ENCODE measurements at regions not wholly inside any gene's neighbourhood (a gene's known extent, or its start where the extent isn't known, plus 50 kb on each side); places are given as distances from the start of the nearest gene placed in this dataset.
"Not testable (repeated sequence)": the region's sequence is repeated elsewhere in the genome, so short reads cannot be mapped to it uniquely, and the experiment has no call there.

DNA sequence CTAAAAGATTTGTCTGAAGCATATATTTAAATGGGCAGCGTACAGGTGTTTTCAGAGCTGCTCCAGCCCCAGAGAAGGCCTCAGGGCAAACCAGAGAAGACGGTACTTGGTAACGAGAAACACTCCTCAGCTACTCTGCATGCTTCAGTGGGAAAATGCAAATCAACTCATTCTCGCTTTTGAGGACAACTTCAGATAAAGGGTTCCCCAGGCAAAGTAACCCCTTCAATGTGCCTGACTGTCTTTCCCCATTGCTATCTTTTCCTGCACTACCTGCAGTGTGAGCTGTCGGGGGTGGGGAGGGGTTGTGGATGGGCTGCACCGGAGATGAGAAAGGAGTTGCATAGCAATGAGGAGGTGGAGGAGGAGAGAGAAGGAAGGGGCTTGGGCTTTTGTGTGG is 339.7 kb upstream of the CLINT1 start:
- no peaks in the 10 kb centered on the region for H3K9me2 ChIP-seq (replicated peaks; ENCODE audit: insufficient read depth, low read length)
- no peaks in the 10 kb centered on the region for H3K36me3 ChIP-seq (ENCODE audit: low read length)
- H3K4me3 ChIP-seq (ENCODE audit: insufficient read depth, low read length, poor library complexity, severe bottlenecking): no peak overlapping the region
- H3K79me2 ChIP-seq (ENCODE audit: insufficient read depth, low read length): no peaks in the 10 kb centered on the region
- H3K27me3 ChIP-seq (ENCODE audit: low read length): no peaks in the 10 kb centered on the region
- H2AFZ ChIP-seq (ENCODE audit: low read depth, low read length, severe bottlenecking): no peak overlapping the region
- H3K27ac ChIP-seq (ENCODE audit: low read depth, low read length): no peak overlapping the region
- no peaks in the 10 kb centered on the region for H3K9me3 ChIP-seq (ENCODE audit: insufficient read depth, low read length)
- H3F3A ChIP-seq (ENCODE audit: insufficient read depth): 0 out of 2 replicates have a peak, but pooled peaks cover 5% of the 10 kb centered on the region
- TF ChIP-seq, protein P1, sequence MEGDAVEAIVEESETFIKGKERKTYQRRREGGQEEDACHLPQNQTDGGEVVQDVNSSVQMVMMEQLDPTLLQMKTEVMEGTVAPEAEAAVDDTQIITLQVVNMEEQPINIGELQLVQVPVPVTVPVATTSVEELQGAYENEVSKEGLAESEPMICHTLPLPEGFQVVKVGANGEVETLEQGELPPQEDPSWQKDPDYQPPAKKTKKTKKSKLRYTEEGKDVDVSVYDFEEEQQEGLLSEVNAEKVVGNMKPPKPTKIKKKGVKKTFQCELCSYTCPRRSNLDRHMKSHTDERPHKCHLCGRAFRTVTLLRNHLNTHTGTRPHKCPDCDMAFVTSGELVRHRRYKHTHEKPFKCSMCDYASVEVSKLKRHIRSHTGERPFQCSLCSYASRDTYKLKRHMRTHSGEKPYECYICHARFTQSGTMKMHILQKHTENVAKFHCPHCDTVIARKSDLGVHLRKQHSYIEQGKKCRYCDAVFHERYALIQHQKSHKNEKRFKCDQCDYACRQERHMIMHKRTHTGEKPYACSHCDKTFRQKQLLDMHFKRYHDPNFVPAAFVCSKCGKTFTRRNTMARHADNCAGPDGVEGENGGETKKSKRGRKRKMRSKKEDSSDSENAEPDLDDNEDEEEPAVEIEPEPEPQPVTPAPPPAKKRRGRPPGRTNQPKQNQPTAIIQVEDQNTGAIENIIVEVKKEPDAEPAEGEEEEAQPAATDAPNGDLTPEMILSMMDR (IDR thresholded peaks at IDR 0.05; ENCODE audit: insufficient read depth, low read length, poor library complexity, severe bottlenecking): no peak
- TF ChIP-seq EZH2phosphoT487 (conservative IDR thresholded peaks at IDR 0.05; ENCODE audit: low read length): no peak
- no peaks in the 10 kb centered on the region for H4K20me1 ChIP-seq (ENCODE audit: low read depth, low read length)
- H3K9ac ChIP-seq (ENCODE audit: low read length): no peak overlapping the region
- H3K4me2 ChIP-seq (ENCODE audit: low read depth, low read length, poor library complexity, severe bottlenecking): peak overlapping the region; percentile 4

DNA sequence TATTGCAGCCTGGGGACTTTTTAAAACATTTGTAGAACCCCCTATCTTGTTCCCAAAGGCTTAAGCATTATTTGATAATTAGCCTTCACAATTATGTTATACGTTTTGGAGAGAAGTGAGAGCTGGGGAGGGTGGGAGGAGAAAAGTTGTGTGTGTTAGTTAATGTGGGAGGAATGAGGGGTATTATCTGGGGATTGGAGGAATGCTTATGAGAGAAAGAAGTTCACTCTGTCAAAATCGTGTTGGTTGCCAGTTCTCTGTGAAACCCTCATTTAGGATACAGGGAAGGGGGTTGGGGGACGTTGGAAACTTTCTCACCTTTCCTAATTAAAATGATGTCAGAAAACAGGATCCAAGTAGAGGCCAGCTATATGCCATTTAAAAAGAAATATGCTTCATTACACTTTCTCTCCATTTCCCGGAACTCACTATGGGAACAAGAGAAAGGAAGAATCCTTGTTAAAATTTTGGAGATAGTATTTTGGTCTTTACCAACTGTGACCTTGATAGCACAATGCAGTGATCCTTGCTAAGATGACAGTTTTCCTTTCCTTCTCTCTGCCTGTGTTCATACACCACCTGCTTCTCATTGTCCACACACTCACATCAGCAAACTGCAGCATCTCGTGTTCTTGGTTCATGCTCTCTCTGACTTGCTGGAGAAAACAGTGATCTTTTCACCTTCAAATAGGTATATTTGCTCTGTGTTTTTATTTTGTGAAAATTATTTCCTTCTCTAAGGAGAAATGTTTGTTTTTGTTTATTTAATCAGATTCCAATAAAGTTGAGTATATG is 336.7 kb upstream of the CLINT1 start:
- no peaks in the 10 kb centered on the region for H3K27me3 ChIP-seq (ENCODE audit: low read length)
- H4K20me1 ChIP-seq (ENCODE audit: low read depth, low read length): no peaks in the 10 kb centered on the region
- no peaks in the 10 kb centered on the region for H3K36me3 ChIP-seq (ENCODE audit: low read length)
- no peaks in the 10 kb centered on the region for H3K9me3 ChIP-seq (ENCODE audit: insufficient read depth, low read length)
- H3K79me2 ChIP-seq (ENCODE audit: insufficient read depth, low read length): no peaks in the 10 kb centered on the region
- H3K27ac ChIP-seq (ENCODE audit: low read depth, low read length): no peak overlapping the region
- H3F3A ChIP-seq (ENCODE audit: insufficient read depth): 0 out of 2 replicates have a peak, but pooled peaks cover 5% of the 10 kb centered on the region
- no peak overlapping the region for H3K4me2 ChIP-seq (ENCODE audit: low read depth, low read length, poor library complexity, severe bottlenecking)
- no peak overlapping the region for H3K4me3 ChIP-seq (ENCODE audit: insufficient read depth, low read length, poor library complexity, severe bottlenecking)
- no peak overlapping the region for H3K9ac ChIP-seq (ENCODE audit: low read length)
- no peak overlapping the region for H2AFZ ChIP-seq (ENCODE audit: low read depth, low read length, severe bottlenecking)
- no peaks in the 10 kb centered on the region for H3K9me2 ChIP-seq (replicated peaks; ENCODE audit: insufficient read depth, low read length)
- TF ChIP-seq, protein P1 (IDR thresholded peaks at IDR 0.05; ENCODE audit: insufficient read depth, low read length, poor library complexity, severe bottlenecking): no peak
- no peak for TF ChIP-seq EZH2phosphoT487 (conservative IDR thresholded peaks at IDR 0.05; ENCODE audit: low read length)

DNA sequence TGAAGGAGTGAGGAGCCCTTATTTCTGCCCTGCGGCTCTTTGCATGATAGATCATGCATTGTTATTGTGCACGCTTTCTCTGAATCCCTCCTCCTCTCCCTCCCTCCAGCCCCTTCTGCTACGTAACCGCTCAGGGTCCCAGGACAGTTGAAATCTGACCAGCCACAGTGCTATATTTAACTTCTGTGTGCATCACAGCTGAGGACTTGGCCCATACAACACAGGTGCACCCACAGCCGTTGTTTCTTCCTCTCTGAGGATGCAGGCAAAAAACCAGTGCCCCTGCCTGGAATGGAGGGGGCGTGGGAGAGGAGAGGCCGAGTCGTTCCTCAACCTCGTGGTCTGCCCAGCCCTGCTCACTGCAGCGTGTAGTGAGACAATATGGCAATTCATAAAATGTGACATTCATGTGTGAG is 335.6 kb upstream of the CLINT1 start:
- H3K9ac ChIP-seq (ENCODE audit: low read length): no peak overlapping the region
- H2AFZ ChIP-seq (ENCODE audit: low read depth, low read length, severe bottlenecking): no peak overlapping the region
- no peaks in the 10 kb centered on the region for H4K20me1 ChIP-seq (ENCODE audit: low read depth, low read length)
- no peak overlapping the region for H3K4me3 ChIP-seq (ENCODE audit: insufficient read depth, low read length, poor library complexity, severe bottlenecking)
- no peaks in the 10 kb centered on the region for H3K9me3 ChIP-seq (ENCODE audit: insufficient read depth, low read length)
- 0 out of 2 replicates have a peak, but pooled peaks cover 5% of the 10 kb centered on the region for H3F3A ChIP-seq (ENCODE audit: insufficient read depth)
- H3K4me2 ChIP-seq (ENCODE audit: low read depth, low read length, poor library complexity, severe bottlenecking): no peak overlapping the region
- H3K79me2 ChIP-seq (ENCODE audit: insufficient read depth, low read length): no peaks in the 10 kb centered on the region
- H3K36me3 ChIP-seq (ENCODE audit: low read length): no peaks in the 10 kb centered on the region
- no peak for TF ChIP-seq EZH2phosphoT487 (conservative IDR thresholded peaks at IDR 0.05; ENCODE audit: low read length)
- TF ChIP-seq, protein P1 (IDR thresholded peaks at IDR 0.05; ENCODE audit: insufficient read depth, low read length, poor library complexity, severe bottlenecking): no peak
- no peak overlapping the region for H3K27ac ChIP-seq (ENCODE audit: low read depth, low read length)
- no peaks in the 10 kb centered on the region for H3K9me2 ChIP-seq (replicated peaks; ENCODE audit: insufficient read depth, low read length)
- H3K27me3 ChIP-seq (ENCODE audit: low read length): no peaks in the 10 kb centered on the region

DNA sequence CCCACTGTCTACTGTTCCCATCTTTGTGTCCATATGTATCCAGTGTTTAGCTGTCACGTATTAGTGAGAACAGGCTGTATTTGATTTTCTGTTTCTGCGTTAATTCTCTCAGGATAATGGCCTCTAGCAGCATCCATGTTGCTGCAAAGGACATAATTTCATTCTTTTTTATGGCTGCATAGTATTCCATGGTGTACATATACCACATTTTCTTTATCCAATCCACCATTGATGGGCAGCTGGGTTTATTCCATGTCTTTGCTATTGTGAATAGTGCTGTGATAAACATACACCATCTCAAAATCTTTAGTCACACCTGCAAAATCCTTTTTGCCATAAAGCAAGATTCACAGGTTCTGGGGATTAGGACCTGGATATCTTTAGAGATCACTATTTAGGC is 334.4 kb upstream of the CLINT1 start:
- not testable (repeated sequence) for H3K9me2 ChIP-seq (replicated peaks; ENCODE audit: insufficient read depth, low read length); H2AFZ ChIP-seq (ENCODE audit: low read depth, low read length, severe bottlenecking); H3K79me2 ChIP-seq (ENCODE audit: insufficient read depth, low read length); H3K27me3 ChIP-seq (ENCODE audit: low read length); H3K4me3 ChIP-seq (ENCODE audit: insufficient read depth, low read length, poor library complexity, severe bottlenecking); H3F3A ChIP-seq (ENCODE audit: insufficient read depth); H3K9me3 ChIP-seq (ENCODE audit: insufficient read depth, low read length); H4K20me1 ChIP-seq (ENCODE audit: low read depth, low read length); H3K4me2 ChIP-seq (ENCODE audit: low read depth, low read length, poor library complexity, severe bottlenecking); H3K27ac ChIP-seq (ENCODE audit: low read depth, low read length); H3K9ac ChIP-seq (ENCODE audit: low read length); H3K36me3 ChIP-seq (ENCODE audit: low read length)

Data from SU-DHL-6 (cell line).